ENCODE measurements at regions not wholly inside any gene's neighbourhood (a gene's known extent, or its start where the extent isn't known, plus 50 kb on each side); places are given as distances from the start of the nearest gene placed in this dataset.

GRCh38 chr14:81811705-81812269 lies 278.1 kb upstream of the SEL1L start:
- no peak for TF ChIP-seq ZNF317 (CRISPR knock-in tag; IDR thresholded peaks at IDR 0.05; ENCODE audit: borderline replicate concordance, low read depth)
- TF ChIP-seq, protein P1, sequence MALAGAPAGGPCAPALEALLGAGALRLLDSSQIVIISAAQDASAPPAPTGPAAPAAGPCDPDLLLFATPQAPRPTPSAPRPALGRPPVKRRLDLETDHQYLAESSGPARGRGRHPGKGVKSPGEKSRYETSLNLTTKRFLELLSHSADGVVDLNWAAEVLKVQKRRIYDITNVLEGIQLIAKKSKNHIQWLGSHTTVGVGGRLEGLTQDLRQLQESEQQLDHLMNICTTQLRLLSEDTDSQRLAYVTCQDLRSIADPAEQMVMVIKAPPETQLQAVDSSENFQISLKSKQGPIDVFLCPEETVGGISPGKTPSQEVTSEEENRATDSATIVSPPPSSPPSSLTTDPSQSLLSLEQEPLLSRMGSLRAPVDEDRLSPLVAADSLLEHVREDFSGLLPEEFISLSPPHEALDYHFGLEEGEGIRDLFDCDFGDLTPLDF (CRISPR knock-in tag; IDR thresholded peaks at IDR 0.05), result no peak
- TF ChIP-seq CTCF (IDR thresholded peaks at IDR 0.05), result no peak
- TF ChIP-seq JUN (CRISPR knock-in tag; IDR thresholded peaks at IDR 0.05), result no peak
- TF ChIP-seq, protein P2, sequence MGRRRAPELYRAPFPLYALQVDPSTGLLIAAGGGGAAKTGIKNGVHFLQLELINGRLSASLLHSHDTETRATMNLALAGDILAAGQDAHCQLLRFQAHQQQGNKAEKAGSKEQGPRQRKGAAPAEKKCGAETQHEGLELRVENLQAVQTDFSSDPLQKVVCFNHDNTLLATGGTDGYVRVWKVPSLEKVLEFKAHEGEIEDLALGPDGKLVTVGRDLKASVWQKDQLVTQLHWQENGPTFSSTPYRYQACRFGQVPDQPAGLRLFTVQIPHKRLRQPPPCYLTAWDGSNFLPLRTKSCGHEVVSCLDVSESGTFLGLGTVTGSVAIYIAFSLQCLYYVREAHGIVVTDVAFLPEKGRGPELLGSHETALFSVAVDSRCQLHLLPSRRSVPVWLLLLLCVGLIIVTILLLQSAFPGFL (CRISPR knock-in tag; IDR thresholded peaks at IDR 0.05; ENCODE audit: borderline replicate concordance), result no peak
- no peak for TF ChIP-seq ATF2 (CRISPR knock-in tag; IDR thresholded peaks at IDR 0.05; ENCODE audit: borderline replicate concordance, low read depth)

Measured in WTC11 (cell line).